Ascending aorta (tissue), 2 donors: ENCODE measurements at regions not wholly inside any gene's neighbourhood (a gene's known extent, or its start where the extent isn't known, plus 50 kb on each side); places are given as distances from the start of the nearest gene placed in this dataset.

Experiments used
- DNase-seq, 2 donors: peaks; one replicate each; pipeline ENCODE4 v3.0.0-alpha.2; 2019; ENCODE audit warnings: low spot score in 2 of 2
- H3K27ac ChIP-seq, 2 donors: fragments of 200-600 bp; sonication (generic); one replicate each; pipeline ENCODE4 v1.5.1; 2016 to 2017; ENCODE audit warnings: mild to moderate bottlenecking in 1 of 2
- H3K27me3 ChIP-seq: fragments of 200-600 bp; sonication (generic); one replicate; pipeline ENCODE4 v1.5.1; 2017
- H3K36me3 ChIP-seq, 2 donors: fragments of 200-600 bp; sonication (generic); one replicate each; pipeline ENCODE4 v1.5.1; 2016
- H3K4me1 ChIP-seq, 2 donors: fragments of 200-600 bp; sonication (generic); one replicate each; pipeline ENCODE4 v1.5.1; 2016 to 2017; ENCODE audit warnings: mild to moderate bottlenecking in 1 of 2
- H3K4me3 ChIP-seq, 2 donors: fragments of 200-600 bp; sonication (generic); one replicate each; pipeline ENCODE4 v1.5.1; 2016 to 2017; ENCODE audit warnings: mild to moderate bottlenecking in 1 of 2
- H3K9me3 ChIP-seq, 2 donors: fragments of 200-600 bp; sonication (generic); one replicate each; pipeline ENCODE4 v1.5.1; 2016
- intact Hi-C: fragments of 100-400 bp; cut with DNase I; formaldehyde crosslinking; loops from one replicate; pipeline ENCODE4 v1.15.1; 2023
- TF ChIP-seq, protein P1 (sequence below), 3 experiments: fragments of 200-600 bp in 2 of 3; fragments of 450-650 bp in 1 of 3; sonication (generic) in 2 of 3; IDR thresholded peaks; one replicate each; pipeline ENCODE4 v1.5.1; 2016 to 2019; ENCODE audit warnings: antibody characterized with exemption in 3 of 3, mild to moderate bottlenecking in 1 of 3, moderate library complexity in 1 of 3

DNA sequence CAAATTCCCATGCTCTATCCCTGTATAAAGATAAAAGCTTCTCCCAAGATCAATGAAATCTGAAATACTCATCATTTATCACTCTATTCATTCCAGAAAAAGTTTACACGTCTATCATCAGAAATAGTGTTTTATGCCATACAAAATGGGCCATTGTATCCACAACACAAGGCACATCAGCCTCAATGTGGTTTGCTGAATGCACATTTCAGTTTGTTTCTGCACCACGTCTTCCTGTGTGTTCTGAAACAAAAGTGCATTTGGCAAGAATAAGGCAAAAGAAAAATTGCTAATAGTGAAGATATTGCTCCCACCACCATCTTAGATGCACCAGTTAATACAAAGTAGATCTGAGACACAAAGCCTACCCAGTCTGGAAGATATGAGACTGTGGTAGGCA lies 89.6 kb upstream of the ETS2 start:
- Histone ChIP-seq H3K4me3 (no peak overlapping the region), H3K27me3 (no peaks in the 10 kb centered on the region), H3K36me3 (no peaks in the 10 kb centered on the region), H3K9me3 (no peaks in the 10 kb centered on the region), H3K27ac (peak overlapping the region; percentile 5 to 36), H3K4me1 (no peaks in the 10 kb centered on the region)
- intact Hi-C loops: loop anchor here (10.0 kb wide), 1 partner anchor 331 kb away; no protein-coding TSS in a partner anchor
- TF ChIP-seq, protein P1, sequence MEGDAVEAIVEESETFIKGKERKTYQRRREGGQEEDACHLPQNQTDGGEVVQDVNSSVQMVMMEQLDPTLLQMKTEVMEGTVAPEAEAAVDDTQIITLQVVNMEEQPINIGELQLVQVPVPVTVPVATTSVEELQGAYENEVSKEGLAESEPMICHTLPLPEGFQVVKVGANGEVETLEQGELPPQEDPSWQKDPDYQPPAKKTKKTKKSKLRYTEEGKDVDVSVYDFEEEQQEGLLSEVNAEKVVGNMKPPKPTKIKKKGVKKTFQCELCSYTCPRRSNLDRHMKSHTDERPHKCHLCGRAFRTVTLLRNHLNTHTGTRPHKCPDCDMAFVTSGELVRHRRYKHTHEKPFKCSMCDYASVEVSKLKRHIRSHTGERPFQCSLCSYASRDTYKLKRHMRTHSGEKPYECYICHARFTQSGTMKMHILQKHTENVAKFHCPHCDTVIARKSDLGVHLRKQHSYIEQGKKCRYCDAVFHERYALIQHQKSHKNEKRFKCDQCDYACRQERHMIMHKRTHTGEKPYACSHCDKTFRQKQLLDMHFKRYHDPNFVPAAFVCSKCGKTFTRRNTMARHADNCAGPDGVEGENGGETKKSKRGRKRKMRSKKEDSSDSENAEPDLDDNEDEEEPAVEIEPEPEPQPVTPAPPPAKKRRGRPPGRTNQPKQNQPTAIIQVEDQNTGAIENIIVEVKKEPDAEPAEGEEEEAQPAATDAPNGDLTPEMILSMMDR (IDR thresholded peaks at IDR 0.05): no peak
- no peak for DNase-seq

DNA sequence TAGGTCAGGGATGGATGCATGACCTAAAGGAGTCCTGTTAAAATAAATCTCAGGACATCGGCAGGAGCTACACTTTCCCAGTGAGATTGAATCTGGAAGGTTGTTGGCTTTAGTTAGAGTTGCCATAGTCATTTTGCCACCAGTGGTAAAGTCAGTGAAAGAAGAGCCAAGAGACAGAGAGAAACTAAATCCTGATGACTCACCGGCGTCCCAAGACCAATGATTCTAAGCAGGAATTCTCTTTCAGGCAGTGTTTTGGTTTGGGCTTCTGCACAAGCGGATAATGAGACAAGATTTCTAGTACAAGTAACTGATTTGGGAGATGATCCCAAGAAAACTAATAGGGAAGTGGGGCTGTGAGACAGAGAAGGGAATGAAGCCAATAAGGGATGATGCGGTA lies 88.8 kb upstream of the ETS2 start:
- peak overlapping the region in 1 of 2 donors; percentile 5 for H3K27ac ChIP-seq

DNA sequence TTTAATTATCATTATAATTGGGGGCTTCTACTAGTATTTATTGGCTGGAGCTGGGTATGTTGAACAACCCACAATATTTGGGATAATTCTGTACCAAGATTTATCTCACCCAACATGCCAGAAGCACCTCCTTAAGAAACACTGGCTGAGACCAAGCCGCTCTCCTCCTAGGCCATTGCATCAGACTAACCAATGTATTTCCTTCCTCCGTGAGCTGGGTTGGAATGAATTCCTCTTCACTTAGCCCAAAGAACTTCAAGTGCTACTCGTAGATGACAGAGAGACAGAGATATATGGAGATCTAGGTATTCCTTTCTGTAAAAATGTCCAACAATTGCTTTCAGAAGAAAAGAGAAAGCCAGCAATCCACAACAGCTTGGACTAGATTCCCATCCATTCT lies 87.2 kb upstream of the ETS2 start:
- no peaks in the 10 kb centered on the region for H3K4me1 ChIP-seq
- no peak overlapping the region for H3K4me3 ChIP-seq
- H3K9me3 ChIP-seq: no peaks in the 10 kb centered on the region
- H3K27ac ChIP-seq: no peak overlapping the region
- no peaks in the 10 kb centered on the region for H3K27me3 ChIP-seq
- H3K36me3 ChIP-seq: no peaks in the 10 kb centered on the region
- intact Hi-C loops: loop anchor here (10.0 kb wide), 1 partner anchor 334 kb away; no protein-coding TSS in a partner anchor
- TF ChIP-seq, protein P1 (IDR thresholded peaks at IDR 0.05): no peak
- no peak for DNase-seq

More for the DNA sequence above, 88.8 kb upstream of the ETS2 start:
- no peaks in the 10 kb centered on the region for H3K9me3 ChIP-seq
- intact Hi-C loops: loop anchor here (10.0 kb wide), 1 partner anchor 332 kb away; no protein-coding TSS in a partner anchor
- DNase-seq: no peak
- H3K4me1 ChIP-seq: no peaks in the 10 kb centered on the region
- no peak overlapping the region for H3K4me3 ChIP-seq
- H3K27me3 ChIP-seq: no peaks in the 10 kb centered on the region
- TF ChIP-seq, protein P1 (IDR thresholded peaks at IDR 0.05): no peak
- no peaks in the 10 kb centered on the region for H3K36me3 ChIP-seq

DNA sequence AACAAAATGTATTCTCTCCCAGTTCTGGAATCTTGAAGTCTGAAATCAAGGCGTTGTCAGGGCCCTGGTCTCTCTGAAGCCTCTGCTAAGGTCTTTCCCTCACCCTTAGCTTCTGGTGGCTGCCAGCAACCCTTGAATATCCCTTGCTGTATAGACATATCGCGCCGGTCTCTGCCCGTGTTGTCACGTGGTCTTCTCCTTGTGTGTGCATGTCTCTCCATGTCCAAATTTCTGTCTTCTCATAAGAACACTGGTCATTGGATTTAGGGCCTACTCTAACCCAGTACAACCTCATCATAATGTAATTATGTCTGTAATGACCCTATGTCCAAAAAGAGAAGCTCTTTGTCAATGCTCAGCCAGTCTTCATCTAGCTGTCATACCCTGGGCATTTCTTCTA lies 85.7 kb upstream of the ETS2 start:
- Histone ChIP-seq H3K4me1 (no peaks in the 10 kb centered on the region), H3K9me3 (peaks cover 0 to 3% of the 10 kb centered on the region in 2 donors), H3K36me3 (no peaks in the 10 kb centered on the region), H3K27me3 (no peaks in the 10 kb centered on the region), H3K27ac (no peak overlapping the region), H3K4me3 (no peak overlapping the region)
- no peak for DNase-seq
- intact Hi-C loops: no loop called here
- TF ChIP-seq, protein P1 (IDR thresholded peaks at IDR 0.05): no peak

DNA sequence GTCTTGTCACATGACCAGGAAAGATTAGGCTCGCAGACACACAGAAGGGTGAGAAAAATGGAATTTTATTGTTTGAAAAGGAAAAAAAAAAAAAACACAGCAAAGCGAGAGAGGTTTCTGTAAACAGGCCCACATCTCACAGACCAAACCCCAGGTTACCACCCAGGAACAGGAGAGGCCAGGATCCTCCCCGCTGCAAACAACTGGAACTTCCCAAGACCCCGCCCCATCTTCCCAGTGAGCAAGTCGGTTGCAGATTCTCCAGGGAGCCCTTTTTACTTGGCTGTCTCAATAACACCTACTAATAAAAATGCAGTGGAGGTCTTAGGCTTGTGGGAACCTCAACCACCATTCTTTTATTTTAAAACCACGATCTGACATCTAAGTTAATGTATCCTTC lies 84.7 kb upstream of the ETS2 start:
- no peaks in the 10 kb centered on the region for H3K36me3 ChIP-seq
- DNase-seq: no peak
- no peaks in the 10 kb centered on the region for H3K27me3 ChIP-seq
- H3K4me3 ChIP-seq: no peak overlapping the region
- H3K27ac ChIP-seq: no peak overlapping the region
- peaks cover 0 to 9% of the 10 kb centered on the region in 2 donors for H3K9me3 ChIP-seq
- H3K4me1 ChIP-seq: no peaks in the 10 kb centered on the region
- intact Hi-C loops: no loop called here
- TF ChIP-seq, protein P1 (IDR thresholded peaks at IDR 0.05): no peak

DNA sequence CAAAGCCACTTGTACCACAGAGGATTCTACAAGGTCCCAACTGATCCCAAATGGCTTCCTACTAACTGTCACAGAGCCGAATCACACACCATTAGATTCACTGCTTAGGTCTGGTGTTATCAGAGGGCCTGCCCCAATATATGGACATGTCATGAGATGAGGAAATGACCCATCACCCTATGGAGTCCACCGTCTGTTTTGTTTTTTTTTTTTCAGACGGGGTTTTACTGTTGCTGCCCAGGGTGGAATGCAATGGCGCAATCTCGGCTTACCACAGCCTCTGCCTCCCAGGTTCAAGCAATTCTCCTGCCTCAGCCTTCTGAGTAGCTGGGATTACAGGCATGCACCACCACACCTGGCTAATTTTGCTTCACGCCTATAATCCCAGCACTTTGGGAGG lies 83.8 kb upstream of the ETS2 start:
- no peak for DNase-seq
- H3K9me3 ChIP-seq: peaks cover 0 to 9% of the 10 kb centered on the region in 2 donors
- H3K27ac ChIP-seq: no peak overlapping the region
- H3K4me3 ChIP-seq: no peak overlapping the region
- no peaks in the 10 kb centered on the region for H3K36me3 ChIP-seq
- no peaks in the 10 kb centered on the region for H3K4me1 ChIP-seq
- intact Hi-C loops: no loop called here
- no peaks in the 10 kb centered on the region for H3K27me3 ChIP-seq
- TF ChIP-seq, protein P1 (IDR thresholded peaks at IDR 0.05): no peak
